GM12891 (cell line): ENCODE measurements at regions not wholly inside any gene's neighbourhood (a gene's known extent, or its start where the extent isn't known, plus 50 kb on each side); places are given as distances from the start of the nearest gene placed in this dataset.

ENCODE experiments used
- POLR2A ChIP-seq: IDR thresholded peaks from 2 replicates; pipeline ENCODE4 v1.6.1; 2011; ENCODE audit warnings: low read depth, low read length, control low read depth
- POLR2AphosphoS5 ChIP-seq: IDR thresholded peaks from 2 replicates; pipeline ENCODE4 v1.6.1; 2011; ENCODE audit warnings: low read depth, low read length, control low read depth
- TAF1 ChIP-seq: IDR thresholded peaks from 2 replicates; pipeline ENCODE4 v1.6.1; 2011; ENCODE audit warnings: low read depth, low read length, control low read depth

DNA sequence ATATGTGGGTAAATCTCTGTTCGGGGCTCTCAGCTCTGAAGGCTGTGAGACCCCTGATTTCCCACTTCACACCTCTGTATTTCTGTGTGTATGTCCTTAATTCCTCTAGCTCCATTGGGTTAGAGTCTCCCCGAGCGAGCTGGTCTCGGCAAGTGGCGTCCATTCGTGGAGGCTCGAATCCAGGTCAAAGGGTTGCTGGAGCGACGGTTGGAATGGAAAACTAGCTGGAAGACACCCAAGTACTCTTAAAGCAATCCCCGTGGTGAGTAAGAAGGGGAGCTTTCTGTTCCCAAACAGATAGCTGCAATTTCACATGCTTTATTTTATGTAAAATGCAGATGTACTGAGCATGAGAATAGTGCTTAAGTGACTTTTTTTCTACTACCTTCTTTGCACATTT is 277.5 kb upstream of the SGCG start:
- TF ChIP-seq POLR2AphosphoS5 (no peak), TAF1 (no peak), POLR2A (no peak)
